AG09319 (cell line): ENCODE measurements at regions not wholly inside any gene's neighbourhood (a gene's known extent, or its start where the extent isn't known, plus 50 kb on each side); places are given as distances from the start of the nearest gene placed in this dataset.

Source experiments
- DNase-seq: peaks from one replicate; pipeline ENCODE4 v3.0.0-alpha.2; 2010; ENCODE audit warnings: low read depth; ENCODE audit errors: extremely low read depth
- CTCF ChIP-seq: IDR thresholded peaks from 2 replicates; pipeline ENCODE4 v1.5.1; 2011; ENCODE audit warnings: low read depth, mild to moderate bottlenecking, inconsistent platforms, low read length, moderate library complexity

DNA sequence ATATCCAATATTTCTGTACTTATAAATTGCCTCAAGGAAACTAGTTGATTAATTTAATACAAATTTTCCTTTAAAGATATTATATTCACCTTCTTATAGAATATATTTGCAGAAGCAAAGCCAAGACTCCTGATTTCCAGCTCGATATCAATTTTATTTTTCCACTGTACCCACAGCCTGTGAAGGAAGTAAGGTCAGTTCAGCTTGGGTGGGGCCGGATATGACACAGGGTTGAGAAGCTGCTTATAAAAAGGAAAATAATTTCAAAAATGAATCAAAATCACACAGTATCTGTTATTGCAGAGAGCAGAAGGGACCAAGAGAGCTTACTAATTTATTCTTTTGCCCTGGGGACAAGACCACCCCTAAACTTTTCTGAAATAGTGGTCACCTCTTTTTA is 491.4 kb downstream of the TUSC7 start:
- no peak for DNase-seq
- TF ChIP-seq CTCF: no peak

- TF ChIP-seq CTCF: no peak
- no peak for DNase-seq
These were observed 492.6 kb downstream of the TUSC7 start for GRCh38 chr3:117201901-117202774.

DNA sequence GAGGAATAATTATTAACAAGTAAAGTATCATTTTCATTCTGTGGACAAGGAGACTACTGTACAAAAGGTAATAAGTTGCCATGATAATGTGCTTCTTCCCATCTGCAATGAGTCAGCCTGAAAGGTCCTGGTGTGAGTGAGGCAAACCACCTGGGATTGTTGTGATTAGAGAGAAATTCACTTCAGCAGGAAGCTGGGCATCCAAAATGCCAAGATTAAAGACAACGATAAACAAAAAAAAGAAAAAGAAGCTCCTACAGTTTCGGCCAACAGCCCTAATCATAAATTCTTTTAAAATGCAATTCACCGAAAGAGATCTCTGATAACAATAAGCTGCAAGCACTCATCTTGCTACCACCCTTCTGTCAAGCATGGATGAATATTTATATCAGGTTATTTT is 507.8 kb downstream of the TUSC7 start:
- no peak for DNase-seq
- TF ChIP-seq CTCF: no peak

DNA sequence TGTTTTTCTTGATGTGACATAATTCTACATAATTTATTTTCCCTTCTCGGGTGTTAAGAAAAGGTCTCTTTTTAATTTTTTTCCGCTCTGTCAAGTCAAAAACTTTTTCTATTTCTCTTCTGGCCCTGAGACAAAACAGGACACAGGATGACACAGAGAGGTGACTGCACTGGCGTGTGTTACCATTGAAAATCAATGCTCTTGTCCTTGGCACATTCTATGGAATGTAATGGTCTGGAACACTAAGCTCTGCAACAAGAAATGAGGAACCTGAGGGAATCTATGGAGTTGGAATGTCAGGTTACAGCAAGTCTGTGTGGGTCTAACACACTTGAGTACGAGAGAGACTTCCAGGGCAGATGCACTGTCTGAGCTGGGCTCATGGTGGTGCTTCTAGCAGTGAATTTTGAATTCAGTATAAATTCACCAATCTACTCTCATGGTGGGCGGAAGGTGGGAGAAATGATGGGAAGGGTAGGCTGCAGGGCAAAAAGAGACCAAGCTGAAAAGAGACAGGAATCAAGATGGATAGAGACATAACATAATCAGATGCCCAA is 508.3 kb downstream of the TUSC7 start:
- no peak for TF ChIP-seq CTCF
- DNase-seq: no peak

GRCh38 chr3:117218641-117219048 is 509.1 kb downstream of the TUSC7 start:
- no peak for DNase-seq
- TF ChIP-seq CTCF: no peak

- no peak for TF ChIP-seq CTCF
These were observed 509.7 kb downstream of the TUSC7 start for GRCh38 chr3:117219296-117219695.

GRCh38 chr3:117226932-117227331 is 517.4 kb downstream of the TUSC7 start:
- TF ChIP-seq CTCF: no peak
- no peak for DNase-seq

More at GRCh38 chr3:117219296-117219695, 509.7 kb downstream of the TUSC7 start:
- no peak for DNase-seq
